Kidney (tissue), 13 donors: ENCODE measurements at regions not wholly inside any gene's neighbourhood (a gene's known extent, or its start where the extent isn't known, plus 50 kb on each side); places are given as distances from the start of the nearest gene placed in this dataset.
"Not testable (repeated sequence)": the region's sequence is repeated elsewhere in the genome, so short reads cannot be mapped to it uniquely, and the experiment has no call there.

Experiments
- DNase-seq, 5 donors: peaks; one replicate each; pipeline ENCODE4 v3.0.0-alpha.2; 2013 to 2020
- FAIRE-seq: peaks from 2 replicates; lab custom pipeline; 2012; peaks lifted over from hg19 to GRCh38; lab: Jason Lieb, UNC
- H3K27ac ChIP-seq, 2 donors: one replicate each; pipeline ENCODE4 v1.7.0; 2013; ENCODE audit warnings: low read depth in 2 of 2, low read length in 2 of 2, inconsistent platforms in 1 of 2
- H3K27me3 ChIP-seq: one replicate; pipeline ENCODE4 v1.7.1; 2013; ENCODE audit warnings: low read length, inconsistent platforms; ENCODE audit not compliant: control insufficient read depth, insufficient read depth
- H3K36me3 ChIP-seq, 3 donors: one replicate each; pipeline versions ENCODE4 v1.7.0 to v1.7.1; 2013; ENCODE audit warnings: low read length in 3 of 3, control low read depth in 1 of 3, inconsistent platforms in 1 of 3; ENCODE audit not compliant: insufficient read depth in 3 of 3, control insufficient read depth in 2 of 3
- H3K4me1 ChIP-seq, 3 donors: one replicate each; pipeline versions ENCODE4 v1.7.0 to v1.7.1; 2013; ENCODE audit warnings: low read length in 3 of 3, inconsistent platforms in 1 of 3, low read depth in 1 of 3; ENCODE audit not compliant: control insufficient read depth in 2 of 3, insufficient read depth in 2 of 3
- H3K4me3 ChIP-seq, 3 donors: one replicate each; pipeline versions ENCODE4 v1.7.0 to v1.8.1; 2013; ENCODE audit warnings: low read length in 3 of 3, control low read depth in 1 of 3, inconsistent platforms in 1 of 3
- H3K9ac ChIP-seq, 3 donors: one replicate each; pipeline versions ENCODE4 v1.7.0 to v1.7.1; 2013; ENCODE audit warnings: low read length in 3 of 3, control low read depth in 1 of 3, inconsistent platforms in 1 of 3
- H3K9me3 ChIP-seq, 3 donors: one replicate each; pipeline versions ENCODE4 v1.7.0 to v1.7.1; 2013; ENCODE audit warnings: low read length in 3 of 3, control low read depth in 1 of 3, inconsistent platforms in 1 of 3; ENCODE audit not compliant: control insufficient read depth in 2 of 3, insufficient read depth in 1 of 3
- CTCF ChIP-seq: IDR thresholded peaks from 3 replicates; pipeline ENCODE4 v1.5.1; 2012; ENCODE audit warnings: mild to moderate bottlenecking, moderate library complexity, borderline replicate concordance; ENCODE audit not compliant: insufficient read depth; ENCODE audit errors: extremely low read depth
- intact Hi-C: fragments of 100-400 bp; cut with DNase I; formaldehyde crosslinking; loops from one replicate; pipeline ENCODE4 v1.11.1; 2022
- donor health status: control.
- donor health status: control.
- donor health status: control.
- donor health status: control.
- donor health status: control.
- donor health status: DM: yes; HTN: yes; CAD: no.
- donor health status: Normal renal cell carcinoma (clear cell type).

- TF ChIP-seq CTCF, result no peak
- Histone ChIP-seq H3K27me3 (no peaks in the 10 kb centered on the region), H3K4me3 (no peak overlapping the region), H3K27ac (no peak overlapping the region), H3K9ac (no peak overlapping the region), H3K9me3 (peaks cover 0 to 5% (median 0%) of the 10 kb centered on the region in 3 donors), H3K36me3 (no peaks in the 10 kb centered on the region), H3K4me1 (no peaks in the 10 kb centered on the region)
- DNase-seq (no peak), FAIRE-seq (no peak)
- intact Hi-C loops, result no loop called here
These were observed 688.6 kb downstream of the JRKL start for GRCh38 chr11:97078443-97078842.

GRCh38 chr11:97079244-97079643, 689.4 kb downstream of the JRKL start:
- no peak overlapping the region for H3K27ac ChIP-seq
- no peak for FAIRE-seq
- no peaks in the 10 kb centered on the region for H3K4me1 ChIP-seq
- no peaks in the 10 kb centered on the region for H3K27me3 ChIP-seq
- intact Hi-C loops, result no loop called here
- no peak overlapping the region for H3K4me3 ChIP-seq
- no peak overlapping the region for H3K9ac ChIP-seq
- DNase-seq, result no peak
- no peak for TF ChIP-seq CTCF
- peaks cover 0 to 3% (median 0%) of the 10 kb centered on the region in 3 donors for H3K9me3 ChIP-seq
- no peaks in the 10 kb centered on the region for H3K36me3 ChIP-seq

GRCh38 chr11:97087419-97087818, 697.6 kb downstream of the JRKL start:
- FAIRE-seq (no peak), DNase-seq (no peak)
- no peak overlapping the region for H3K4me3 ChIP-seq
- intact Hi-C loops, result no loop called here
- H3K27me3 ChIP-seq, result no peaks in the 10 kb centered on the region
- no peak overlapping the region for H3K9ac ChIP-seq
- H3K4me1 ChIP-seq, result no peaks in the 10 kb centered on the region
- H3K27ac ChIP-seq, result no peak overlapping the region
- no peaks in the 10 kb centered on the region for H3K36me3 ChIP-seq
- TF ChIP-seq CTCF, result no peak
- H3K9me3 ChIP-seq, result no peaks in the 10 kb centered on the region

- Histone ChIP-seq H3K27ac (no peak overlapping the region), H3K4me3 (no peak overlapping the region), H3K4me1 (peaks cover 0 to 2% (median 0%) of the 10 kb centered on the region in 3 donors), H3K27me3 (no peaks in the 10 kb centered on the region), H3K36me3 (no peaks in the 10 kb centered on the region), H3K9me3 (no peaks in the 10 kb centered on the region), H3K9ac (no peak overlapping the region)
- DNase-seq (peak in 3 of 5 donors; percentile 14 to 54 (median 54)), FAIRE-seq (no peak)
- no peak for TF ChIP-seq CTCF
- intact Hi-C loops, result no loop called here
These were observed 703.0 kb downstream of the JRKL start for GRCh38 chr11:97092823-97093222.

- H3K9ac ChIP-seq, H3K4me3 ChIP-seq, intact Hi-C loops, DNase-seq, H3K9me3 ChIP-seq, H3K27ac ChIP-seq, H3K36me3 ChIP-seq, H3K4me1 ChIP-seq, FAIRE-seq, H3K27me3 ChIP-seq: not testable (repeated sequence)
These were observed 712.4 kb downstream of the JRKL start for GRCh38 chr11:97102180-97102579.
